ENCODE measurements at regions not wholly inside any gene's neighbourhood (a gene's known extent, or its start where the extent isn't known, plus 50 kb on each side); places are given as distances from the start of the nearest gene placed in this dataset.

- Histone ChIP-seq H4K20me1 (ENCODE audit: control insufficient read depth, insufficient read depth, low read length, poor library complexity, severe bottlenecking) (no peaks in the 10 kb centered on the region), H3K79me2 (ENCODE audit: control insufficient read depth, insufficient read depth, low read length) (no peaks in the 10 kb centered on the region), H3K4me2 (replicated peaks; ENCODE audit: low read depth, low read length, poor library complexity, severe bottlenecking) (no peak overlapping the region), H3K9ac (ENCODE audit: low read length) (no peak overlapping the region), H3K9me3 (ENCODE audit: control extremely low read depth in 1 of 3, control insufficient read depth in 2 of 3, insufficient read depth in 1 of 3, low read length in 2 of 3) (peaks cover 0 to 8% (median 0%) of the 10 kb centered on the region in 3 donors), H3K36me3 (replicated peaks in 1 of 2; ENCODE audit: control extremely low read depth in 1 of 2, control insufficient read depth in 1 of 2, extremely low read depth in 1 of 2, insufficient read depth in 2 of 2, low read length in 1 of 2) (no peaks in the 10 kb centered on the region), H3K4me1 (ENCODE audit: control insufficient read depth in 2 of 2, insufficient read depth in 2 of 2, low read length in 2 of 2) (no peaks in the 10 kb centered on the region), H3K27me3 (replicated peaks in 1 of 4; ENCODE audit: control extremely low read depth in 1 of 4, control insufficient read depth in 3 of 4, insufficient read depth in 4 of 4, low read length in 3 of 4) (peaks cover 0 to 5% (median 0%) of the 10 kb centered on the region in 4 experiments), H3K27ac (ENCODE audit: low read length in 2 of 2) (no peak overlapping the region), H3K4me3 (ENCODE audit: control extremely low read depth in 1 of 5, extremely low read depth in 1 of 5, insufficient read depth in 1 of 5, low read depth in 2 of 5, low read length in 4 of 5) (no peak overlapping the region), H2AFZ (ENCODE audit: insufficient read depth, low read depth, low read length, poor library complexity, severe bottlenecking) (no peak overlapping the region)
- H3K27ac Mint-ChIP-seq: no peak overlapping the region
- ChIA-PET CTCF (no interaction called here), POLR2A (no interaction called here)
- H3K4me3 Mint-ChIP-seq: no peak overlapping the region
- no peaks in the 10 kb centered on the region for H3K4me1 Mint-ChIP-seq
- 36% methylated on average over 3 of the region's 7 CpGs for WGBS (ENCODE audit: insufficient coverage)
- intact Hi-C loops (cut with micrococcal nuclease): no loop called here
- ATAC-seq (ENCODE audit: low read depth) (no peak), DNase-seq (no peak)
- H3K27me3 Mint-ChIP-seq: peaks cover 47% of the 10 kb centered on the region
- TF ChIP-seq CTCF (IDR thresholded peaks at IDR 0.05) (no peak), EZH2 (IDR thresholded peaks at IDR 0.05; ENCODE audit: borderline replicate concordance, insufficient read depth, low read depth, low read length, poor library complexity, severe bottlenecking) (no peak)
- H3K9me3 Mint-ChIP-seq (ENCODE audit: insufficient read depth): peaks cover 3% of the 10 kb centered on the region
These were observed 116.8 kb upstream of the TMPRSS2 start for GRCh38 chr21:41624674-41625310.

GRCh38 chr21:41623945-41624344 lies 116.0 kb upstream of the TMPRSS2 start:
- CTCF ChIA-PET: no interaction called here
- no peak overlapping the region for H2AFZ ChIP-seq (ENCODE audit: insufficient read depth, low read depth, low read length, poor library complexity, severe bottlenecking)
- H3K9me3 ChIP-seq (ENCODE audit: control extremely low read depth in 1 of 3, control insufficient read depth in 2 of 3, insufficient read depth in 1 of 3, low read length in 2 of 3): peaks cover 0 to 5% (median 0%) of the 10 kb centered on the region in 3 donors
- peaks cover 3% of the 10 kb centered on the region for H3K9me3 Mint-ChIP-seq (ENCODE audit: insufficient read depth)
- TF ChIP-seq CTCF (IDR thresholded peaks at IDR 0.05): no peak
- TF ChIP-seq EZH2 (IDR thresholded peaks at IDR 0.05; ENCODE audit: borderline replicate concordance, insufficient read depth, low read depth, low read length, poor library complexity, severe bottlenecking): no peak
- no peaks in the 10 kb centered on the region for H3K4me1 Mint-ChIP-seq
- no peak overlapping the region for H3K4me3 Mint-ChIP-seq
- no peak overlapping the region for H3K27ac ChIP-seq (ENCODE audit: low read length in 2 of 2)
- H3K27ac Mint-ChIP-seq: no peak overlapping the region
- no peaks in the 10 kb centered on the region for H3K36me3 ChIP-seq (replicated peaks in 1 of 2; ENCODE audit: control extremely low read depth in 1 of 2, control insufficient read depth in 1 of 2, extremely low read depth in 1 of 2, insufficient read depth in 2 of 2, low read length in 1 of 2)
- no peaks in the 10 kb centered on the region for H4K20me1 ChIP-seq (ENCODE audit: control insufficient read depth, insufficient read depth, low read length, poor library complexity, severe bottlenecking)
- no peak overlapping the region for H3K4me3 ChIP-seq (ENCODE audit: control extremely low read depth in 1 of 5, extremely low read depth in 1 of 5, insufficient read depth in 1 of 5, low read depth in 2 of 5, low read length in 4 of 5)
- H3K79me2 ChIP-seq (ENCODE audit: control insufficient read depth, insufficient read depth, low read length): no peaks in the 10 kb centered on the region
- no peak overlapping the region for H3K9ac ChIP-seq (ENCODE audit: low read length)
- H3K4me2 ChIP-seq (replicated peaks; ENCODE audit: low read depth, low read length, poor library complexity, severe bottlenecking): no peak overlapping the region
- peaks cover 0 to 5% (median 0%) of the 10 kb centered on the region in 4 experiments for H3K27me3 ChIP-seq (replicated peaks in 1 of 4; ENCODE audit: control extremely low read depth in 1 of 4, control insufficient read depth in 3 of 4, insufficient read depth in 4 of 4, low read length in 3 of 4)
- ATAC-seq (ENCODE audit: low read depth) (no peak), DNase-seq (no peak)
- H3K27me3 Mint-ChIP-seq: peaks cover 48% of the 10 kb centered on the region
- H3K4me1 ChIP-seq (ENCODE audit: control insufficient read depth in 2 of 2, insufficient read depth in 2 of 2, low read length in 2 of 2): no peaks in the 10 kb centered on the region
- WGBS (ENCODE audit: insufficient coverage): 80% methylated on average over 1 of the region's 8 CpGs
- POLR2A ChIA-PET: no interaction called here
- intact Hi-C loops (cut with micrococcal nuclease): no loop called here
